GM12878 (cell line): ENCODE measurements at regions not wholly inside any gene's neighbourhood (a gene's known extent, or its start where the extent isn't known, plus 50 kb on each side); places are given as distances from the start of the nearest gene placed in this dataset.

ENCODE experiments used
- ATAC-seq: fragments of 200-7000 bp; cut with Tn5 transposase; 3 replicates; pipeline ENCODE4 v1.9.1; 2020; ENCODE audit warnings: mild to moderate bottlenecking, moderate library complexity
- BruUV-seq: library from RNA; stranded (reverse); fragments of 400-500 nt; replicated peaks from 2 replicates; lab custom pipeline; 2021; lab: Mats Ljungman, UMichigan
- CTCF ChIA-PET: fragments of 300-600 bp; sonication (Branson Sonifier 250); formaldehyde crosslinking; extraction: SDS; loops from one replicate; lab custom pipeline; 2021; ENCODE audit warnings: inconsistent platforms; lab: Yijun Ruan, JAX
- POLR2A ChIA-PET: fragments of 350-600 bp; formaldehyde crosslinking; extraction: SDS; loops from one replicate; lab custom pipeline; 2021; ENCODE audit warnings: inconsistent platforms; lab: Charles Lee
- RAD21 ChIA-PET: fragments of 300-600 bp; sonication (Branson Sonifier 250); formaldehyde crosslinking; loops from one replicate; lab custom pipeline; 2023; ENCODE audit warnings: antibody characterized with exemption; ENCODE audit not compliant: unreplicated experiment; lab: Charles Lee
- SMC1A ChIA-PET: fragments of 300-600 bp; sonication (Branson Sonifier 250); formaldehyde crosslinking; loops from one replicate; lab custom pipeline; 2023; ENCODE audit not compliant: unreplicated experiment, uncharacterized antibody; lab: Charles Lee
- DNase-seq: peaks from one replicate; pipeline ENCODE4 v3.0.0-alpha.2; 2011; ENCODE audit warnings: low read depth, low spot score
- FAIRE-seq: peaks from 3 replicates; lab custom pipeline; 2011; peaks lifted over from hg19 to GRCh38; lab: Jason Lieb, UNC
- H2AFZ ChIP-seq: 2 replicates; pipeline ENCODE4 v1.6.0; 2011; ENCODE audit warnings: low read depth, low read length, control low read depth; ENCODE audit not compliant: control insufficient read depth
- H3K27ac ChIP-seq: 2 replicates; pipeline ENCODE4 v1.5.1; 2011; ENCODE audit warnings: control low read depth; ENCODE audit not compliant: control insufficient read depth, insufficient read depth
- H3K27me3 ChIP-seq, 2 experiments: replicated peaks in 1 of 2; 2 replicates each; pipeline versions ENCODE4 v1.6.0 to v1.6.1; 2011; ENCODE audit warnings: low read length in 1 of 2; ENCODE audit not compliant: control insufficient read depth in 2 of 2, insufficient read depth in 2 of 2
- H3K36me3 ChIP-seq, 2 experiments: 2 replicates each; pipeline ENCODE4 v1.5.1; 2011; ENCODE audit warnings: low read length in 1 of 2; ENCODE audit not compliant: control insufficient read depth in 2 of 2, insufficient read depth in 2 of 2
- H3K4me1 ChIP-seq: 2 replicates; pipeline ENCODE4 v1.6.1; 2011; ENCODE audit warnings: mild to moderate bottlenecking, low read length, moderate library complexity, mixed read lengths; ENCODE audit not compliant: control insufficient read depth, insufficient read depth
- H3K4me2 ChIP-seq: 2 replicates; pipeline ENCODE4 v1.6.0; 2011; ENCODE audit warnings: control low read depth; ENCODE audit not compliant: control insufficient read depth, insufficient read depth
- H3K4me3 ChIP-seq: fragments of 200-600 bp; sonication (generic); 2 replicates; pipeline ENCODE4 v1.5.1; 2016
- H3K79me2 ChIP-seq: 2 replicates; pipeline ENCODE4 v1.6.0; 2011; ENCODE audit warnings: low read length; ENCODE audit not compliant: control insufficient read depth, insufficient read depth
- H3K9ac ChIP-seq: 2 replicates; pipeline ENCODE4 v1.8.0; 2011; ENCODE audit warnings: low read length, control low read depth, mixed read lengths; ENCODE audit not compliant: control insufficient read depth, insufficient read depth
- H3K9me3 ChIP-seq: replicated peaks from 3 replicates; pipeline ENCODE4 v1.5.1; 2011; ENCODE audit warnings: mild to moderate bottlenecking, low read length; ENCODE audit not compliant: control insufficient read depth, insufficient read depth
- H4K20me1 ChIP-seq: 2 replicates; pipeline ENCODE4 v1.6.0; 2011; ENCODE audit not compliant: control insufficient read depth, insufficient read depth
- ETV6 ChIP-seq, 2 experiments: fragments of 450-650 bp in 1 of 2; IDR thresholded peaks in 1 of 2; conservative IDR thresholded peaks in 1 of 2; 2 replicates each; pipeline ENCODE4 v1.6.1; 2014; ENCODE audit warnings: antibody characterized with exemption in 1 of 2, borderline replicate concordance in 1 of 2, low read depth in 1 of 2, mild to moderate bottlenecking in 1 of 2, moderate library complexity in 1 of 2
- HDAC2 ChIP-seq: fragments of 200-600 bp; sonication (generic); IDR thresholded peaks from 2 replicates; pipeline ENCODE4 v1.6.1; 2017
- KAT2A ChIP-seq: conservative IDR thresholded peaks from 2 replicates; pipeline ENCODE4 v1.6.1; 2011; ENCODE audit warnings: low read depth, low read length; ENCODE audit not compliant: control insufficient read depth
- KLF5 ChIP-seq: fragments of 450-650 bp; IDR thresholded peaks from 2 replicates; pipeline ENCODE4 v1.6.1; 2014; ENCODE audit warnings: mild to moderate bottlenecking; ENCODE audit not compliant: partially characterized antibody
- LARP7 ChIP-seq: fragments of 450-650 bp; IDR thresholded peaks from 2 replicates; pipeline ENCODE4 v1.6.1; 2017; ENCODE audit warnings: mild to moderate bottlenecking
- MEF2A ChIP-seq: IDR thresholded peaks from 2 replicates; pipeline ENCODE4 v1.6.1; 2011; ENCODE audit warnings: low read depth, mild to moderate bottlenecking, low read length, moderate library complexity; ENCODE audit not compliant: insufficient read depth
- MEF2B ChIP-seq: fragments of 450-650 bp; IDR thresholded peaks from 2 replicates; pipeline ENCODE4 v1.6.1; 2018; ENCODE audit warnings: mild to moderate bottlenecking, moderate library complexity; ENCODE audit not compliant: partially characterized antibody, poor library complexity, severe bottlenecking
- MLLT1 ChIP-seq: fragments of 450-650 bp; IDR thresholded peaks from 2 replicates; pipeline ENCODE4 v1.6.1; 2016; ENCODE audit warnings: mild to moderate bottlenecking
- MTA2 ChIP-seq: fragments of 450-650 bp; IDR thresholded peaks from 2 replicates; pipeline ENCODE4 v1.6.1; 2016; ENCODE audit warnings: low read depth, mild to moderate bottlenecking, moderate library complexity
- MYC ChIP-seq: IDR thresholded peaks from 2 replicates; pipeline ENCODE4 v1.6.1; 2011; ENCODE audit warnings: mild to moderate bottlenecking, low read length, moderate library complexity, inconsistent platforms; ENCODE audit not compliant: insufficient read depth, insufficient replicate concordance, insufficient read length, severe bottlenecking
- PBX3 ChIP-seq: IDR thresholded peaks from 2 replicates; pipeline ENCODE4 v1.6.1; 2011; ENCODE audit warnings: mild to moderate bottlenecking, low read depth, low read length, moderate library complexity; ENCODE audit not compliant: insufficient replicate concordance
- SIX5 ChIP-seq: IDR thresholded peaks from 2 replicates; pipeline ENCODE4 v1.6.1; 2011; ENCODE audit warnings: mild to moderate bottlenecking, low read depth, low read length, moderate library complexity; ENCODE audit not compliant: severe bottlenecking
- SMAD5 ChIP-seq: IDR thresholded peaks from 2 replicates; pipeline ENCODE4 v1.6.1; 2016; ENCODE audit warnings: antibody characterized with exemption, low read depth
- SPI1 ChIP-seq: IDR thresholded peaks from 2 replicates; pipeline ENCODE4 v1.6.1; 2011; ENCODE audit warnings: low read depth, mild to moderate bottlenecking, low read length, moderate library complexity, borderline replicate concordance; ENCODE audit not compliant: insufficient read depth
- TARDBP ChIP-seq: IDR thresholded peaks from 2 replicates; pipeline ENCODE4 v1.6.1; 2016; ENCODE audit warnings: borderline replicate concordance
- ZNF207 ChIP-seq: fragments of 450-650 bp; IDR thresholded peaks from 2 replicates; pipeline ENCODE4 v1.6.1; 2014; ENCODE audit warnings: antibody characterized with exemption, mild to moderate bottlenecking, borderline replicate concordance
- ZNF622 ChIP-seq: fragments of 450-650 bp; IDR thresholded peaks from 2 replicates; pipeline ENCODE4 v1.6.1; 2017; ENCODE audit warnings: mild to moderate bottlenecking, inconsistent platforms
- ZZZ3 ChIP-seq: IDR thresholded peaks from 2 replicates; pipeline ENCODE4 v1.6.1; 2011; ENCODE audit warnings: low read depth; ENCODE audit not compliant: control insufficient read depth, insufficient read length
- WGBS: methylation state at CpG from one replicate; pipeline ENCODE4 v1.1.6; 2016; ENCODE audit warnings: low lambda C conversion rate; ENCODE audit not compliant: insufficient replicate concordance, insufficient coverage; ENCODE audit errors: missing lambda C conversion rate; 5-methylcytosine and 5-hydroxymethylcytosine counted together
- in situ Hi-C: fragments of 300-500 bp; cut with MboI; formaldehyde crosslinking; loops from 9 replicates; pipeline ENCODE4 v1.14.3; 2018; ENCODE audit warnings: mixed read lengths
- intact Hi-C: fragments of 100-400 bp; cut with micrococcal nuclease; formaldehyde crosslinking; loops from one replicate; pipeline ENCODE4 v1.14.2; 2022; ENCODE audit not compliant: unreplicated experiment
- TF ChIP-seq, protein P1 (sequence below): fragments of 150-350 bp; IDR thresholded peaks from 2 replicates; pipeline ENCODE4 v1.6.1; 2016; ENCODE audit warnings: low read depth, low read length

- TF ChIP-seq, protein P1, sequence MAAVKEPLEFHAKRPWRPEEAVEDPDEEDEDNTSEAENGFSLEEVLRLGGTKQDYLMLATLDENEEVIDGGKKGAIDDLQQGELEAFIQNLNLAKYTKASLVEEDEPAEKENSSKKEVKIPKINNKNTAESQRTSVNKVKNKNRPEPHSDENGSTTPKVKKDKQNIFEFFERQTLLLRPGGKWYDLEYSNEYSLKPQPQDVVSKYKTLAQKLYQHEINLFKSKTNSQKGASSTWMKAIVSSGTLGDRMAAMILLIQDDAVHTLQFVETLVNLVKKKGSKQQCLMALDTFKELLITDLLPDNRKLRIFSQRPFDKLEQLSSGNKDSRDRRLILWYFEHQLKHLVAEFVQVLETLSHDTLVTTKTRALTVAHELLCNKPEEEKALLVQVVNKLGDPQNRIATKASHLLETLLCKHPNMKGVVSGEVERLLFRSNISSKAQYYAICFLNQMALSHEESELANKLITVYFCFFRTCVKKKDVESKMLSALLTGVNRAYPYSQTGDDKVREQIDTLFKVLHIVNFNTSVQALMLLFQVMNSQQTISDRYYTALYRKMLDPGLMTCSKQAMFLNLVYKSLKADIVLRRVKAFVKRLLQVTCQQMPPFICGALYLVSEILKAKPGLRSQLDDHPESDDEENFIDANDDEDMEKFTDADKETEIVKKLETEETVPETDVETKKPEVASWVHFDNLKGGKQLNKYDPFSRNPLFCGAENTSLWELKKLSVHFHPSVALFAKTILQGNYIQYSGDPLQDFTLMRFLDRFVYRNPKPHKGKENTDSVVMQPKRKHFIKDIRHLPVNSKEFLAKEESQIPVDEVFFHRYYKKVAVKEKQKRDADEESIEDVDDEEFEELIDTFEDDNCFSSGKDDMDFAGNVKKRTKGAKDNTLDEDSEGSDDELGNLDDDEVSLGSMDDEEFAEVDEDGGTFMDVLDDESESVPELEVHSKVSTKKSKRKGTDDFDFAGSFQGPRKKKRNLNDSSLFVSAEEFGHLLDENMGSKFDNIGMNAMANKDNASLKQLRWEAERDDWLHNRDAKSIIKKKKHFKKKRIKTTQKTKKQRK, result no peak
- no peak for TF ChIP-seq ZNF622
- TF ChIP-seq SIX5, result no peak
- TF ChIP-seq ZNF207, result no peak
- TF ChIP-seq KLF5, result no peak
- no peak for TF ChIP-seq HDAC2
- TF ChIP-seq MEF2B, result no peak
These were observed 1424.5 kb upstream of the NUDT12 start (continued) for GRCh38 chr5:104987074-104987473.

- BruUV-seq, result no TSS peak
- POLR2A ChIA-PET, result no interaction called here
- no peaks in the 10 kb centered on the region for H3K4me1 ChIP-seq
- H3K4me2 ChIP-seq, result no peak overlapping the region
- FAIRE-seq (no peak), ATAC-seq (no peak), DNase-seq (no peak)
- H4K20me1 ChIP-seq, result no peaks in the 10 kb centered on the region
- no peaks in the 10 kb centered on the region for H3K79me2 ChIP-seq
- no peak overlapping the region for H3K4me3 ChIP-seq
- no peak overlapping the region for H3K27ac ChIP-seq
- in situ Hi-C loops (no loop called here), intact Hi-C loops (no loop called here)
- no peaks in the 10 kb centered on the region for H3K36me3 ChIP-seq
- H2AFZ ChIP-seq, result no peak overlapping the region
- H3K27me3 ChIP-seq, result no peaks in the 10 kb centered on the region
- SMC1A ChIA-PET, result no interaction called here
- no peaks in the 10 kb centered on the region for H3K9me3 ChIP-seq
- RAD21 ChIA-PET, result no interaction called here
- CTCF ChIA-PET, result no interaction called here
- H3K9ac ChIP-seq, result no peak overlapping the region
- WGBS, result 46% methylated on average over 2 of the region's 2 CpGs
- TF ChIP-seq LARP7 (no peak), ETV6 (conservative IDR thresholded peaks at IDR 0.05 in 1 of 2, IDR thresholded peaks at IDR 0.05 in 1 of 2; ENCODE audit: borderline replicate concordance in 1 of 2, low read depth in 1 of 2) (no peak), MEF2B (no peak), MYC (no peak), SMAD5 (no peak), KAT2A (no peak), MEF2A (no peak), PBX3 (no peak), MTA2 (no peak), TARDBP (no peak), SPI1 (no peak), ZZZ3 (no peak), MLLT1 (no peak)
These were observed 1414.9 kb upstream of the NUDT12 start for GRCh38 chr5:104977529-104977928.
